Pancreas (tissue), 10 donors: ENCODE measurements at regions not wholly inside any gene's neighbourhood (a gene's known extent, or its start where the extent isn't known, plus 50 kb on each side); places are given as distances from the start of the nearest gene placed in this dataset.

Experiments
- ATAC-seq, 4 donors: fragments of 200-7000 bp; cut with Tn5 transposase; one replicate each; pipeline versions ENCODE4 v1.8.0 to v1.9.1; 2020; ENCODE audit warnings: mild to moderate bottlenecking in 4 of 4, moderate library complexity in 4 of 4
- DNase-seq, 6 donors: peaks; one replicate each; pipeline ENCODE4 v3.0.0-alpha.2; 2020
- FAIRE-seq: peaks from 2 replicates; lab custom pipeline; 2012; peaks lifted over from hg19 to GRCh38; lab: Jason Lieb, UNC
- H3K27ac ChIP-seq, 4 donors: fragments of 200-600 bp; sonication (generic); 1 replicate in 3 of 4; 2 replicates in 1 of 4; pipeline versions ENCODE4 v1.5.0 to v1.8.0; 2020
- H3K27me3 ChIP-seq, 4 donors: fragments of 200-600 bp; one replicate each; pipeline ENCODE4 v1.8.0; 2021
- H3K36me3 ChIP-seq, 3 donors: fragments of 200-600 bp; sonication (generic) in 1 of 3; one replicate each; pipeline versions ENCODE4 v1.5.0 to v1.8.0; 2020 to 2021
- H3K4me1 ChIP-seq, 3 donors: fragments of 200-600 bp; one replicate each; pipeline ENCODE4 v1.8.0; 2021
- H3K4me3 ChIP-seq, 4 donors: fragments of 200-600 bp; sonication (generic) in 2 of 4; one replicate each; pipeline versions ENCODE4 v1.5.0 to v1.8.0; 2020 to 2021
- H3K9me3 ChIP-seq, 4 donors: fragments of 200-600 bp; one replicate each; pipeline ENCODE4 v1.8.0; 2021
- WGBS, 2 donors: extraction: QIAGEN DNeasy Blood & Tissue Kit; methylation state at CpG; one replicate each; pipeline ENCODE4 v1.1.7; 2013; 5-methylcytosine and 5-hydroxymethylcytosine counted together
- intact Hi-C, 3 donors: fragments of 100-400 bp; cut with DNase I; formaldehyde crosslinking; loops; one replicate each; pipeline versions ENCODE4 v1.11.1 to v1.14.2; 2022
- TF ChIP-seq, protein P1 (sequence below), 4 donors: fragments of 200-600 bp; sonication (generic) in 3 of 4; IDR thresholded peaks; one replicate each; pipeline versions ENCODE4 v1.5.0 to v1.8.0; 2021; ENCODE audit warnings: antibody characterized with exemption in 4 of 4
- donor health status: healthy with polysubstance abuse.
- donor health status: DM: no; HTN: no; CAD: no; lungs with moderate emphysema.
- donor health status: DM: no; HTN: no; CAD: no.
- donor health status: control.
- donor health status: control.
- donor health status: Bipolar disorder and iron deficiency.
- donor health status: DM: yes; HTN: yes; CAD: no.
- donor health status: DM: no; HTN: no; CAD: no.
- donor health status: DM: no; HTN: no; CAD: no.
- donor health status: DM: yes; HTN: yes; CAD: no.

DNA sequence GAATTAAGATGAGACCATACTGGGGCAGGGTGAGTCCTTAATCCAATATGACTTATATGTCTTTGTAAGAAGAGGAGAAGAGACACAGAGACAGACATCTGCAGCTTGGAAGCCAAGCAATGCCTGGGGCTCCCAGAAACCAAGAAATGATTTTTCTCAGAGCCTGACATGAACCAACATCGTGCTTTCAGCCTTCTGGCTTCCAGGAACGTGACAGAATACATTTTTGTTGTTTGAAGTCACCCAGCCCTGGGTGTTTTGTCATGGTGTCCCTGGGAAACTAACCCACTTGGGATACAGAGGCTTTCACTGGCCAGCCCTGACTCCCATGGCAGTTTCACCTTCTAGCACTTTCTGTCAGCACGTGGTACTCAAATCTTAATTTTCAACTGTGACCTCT lies 95.3 kb upstream of the SLC10A2 start:
- intact Hi-C loops: no loop called here
- TF ChIP-seq, protein P1, sequence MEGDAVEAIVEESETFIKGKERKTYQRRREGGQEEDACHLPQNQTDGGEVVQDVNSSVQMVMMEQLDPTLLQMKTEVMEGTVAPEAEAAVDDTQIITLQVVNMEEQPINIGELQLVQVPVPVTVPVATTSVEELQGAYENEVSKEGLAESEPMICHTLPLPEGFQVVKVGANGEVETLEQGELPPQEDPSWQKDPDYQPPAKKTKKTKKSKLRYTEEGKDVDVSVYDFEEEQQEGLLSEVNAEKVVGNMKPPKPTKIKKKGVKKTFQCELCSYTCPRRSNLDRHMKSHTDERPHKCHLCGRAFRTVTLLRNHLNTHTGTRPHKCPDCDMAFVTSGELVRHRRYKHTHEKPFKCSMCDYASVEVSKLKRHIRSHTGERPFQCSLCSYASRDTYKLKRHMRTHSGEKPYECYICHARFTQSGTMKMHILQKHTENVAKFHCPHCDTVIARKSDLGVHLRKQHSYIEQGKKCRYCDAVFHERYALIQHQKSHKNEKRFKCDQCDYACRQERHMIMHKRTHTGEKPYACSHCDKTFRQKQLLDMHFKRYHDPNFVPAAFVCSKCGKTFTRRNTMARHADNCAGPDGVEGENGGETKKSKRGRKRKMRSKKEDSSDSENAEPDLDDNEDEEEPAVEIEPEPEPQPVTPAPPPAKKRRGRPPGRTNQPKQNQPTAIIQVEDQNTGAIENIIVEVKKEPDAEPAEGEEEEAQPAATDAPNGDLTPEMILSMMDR (IDR thresholded peaks at IDR 0.05): no peak
- no peaks in the 10 kb centered on the region for H3K4me1 ChIP-seq
- ATAC-seq (no peak), DNase-seq (no peak), FAIRE-seq (no peak)
- H3K4me3 ChIP-seq: no peak overlapping the region
- H3K36me3 ChIP-seq: no peaks in the 10 kb centered on the region
- H3K9me3 ChIP-seq: no peaks in the 10 kb centered on the region
- 29 to 46% methylated on average over 3 of the region's 3 CpGs for WGBS, 2 donors
- H3K27ac ChIP-seq: no peak overlapping the region
- H3K27me3 ChIP-seq: no peaks in the 10 kb centered on the region

GRCh38 chr13:103157434-103158145 lies 91.4 kb upstream of the SLC10A2 start:
- H3K4me1 ChIP-seq: no peaks in the 10 kb centered on the region
- WGBS, 2 donors: 17% methylated on average over 2 of the region's 2 CpGs
- intact Hi-C loops: no loop called here

GRCh38 chr13:103157016-103157415 lies 90.8 kb upstream of the SLC10A2 start:
- 41 to 49% methylated on average over 3 of the region's 3 CpGs for WGBS, 2 donors
- DNase-seq (no peak), FAIRE-seq (no peak), ATAC-seq (no peak)
- H3K4me3 ChIP-seq: no peak overlapping the region
- H3K36me3 ChIP-seq: no peaks in the 10 kb centered on the region
- no peaks in the 10 kb centered on the region for H3K9me3 ChIP-seq
- intact Hi-C loops: no loop called here
- no peaks in the 10 kb centered on the region for H3K27me3 ChIP-seq
- no peak overlapping the region for H3K27ac ChIP-seq
- H3K4me1 ChIP-seq: no peaks in the 10 kb centered on the region
- TF ChIP-seq, protein P1 (IDR thresholded peaks at IDR 0.05): no peak

More at GRCh38 chr13:103157434-103158145, 91.4 kb upstream of the SLC10A2 start:
- Histone ChIP-seq H3K9me3 (no peaks in the 10 kb centered on the region), H3K4me3 (no peak overlapping the region), H3K27me3 (no peaks in the 10 kb centered on the region), H3K36me3 (no peaks in the 10 kb centered on the region), H3K27ac (no peak overlapping the region)
- no peak for DNase-seq
- FAIRE-seq: no peak
- no peak for ATAC-seq
- TF ChIP-seq, protein P1 (IDR thresholded peaks at IDR 0.05): no peak

DNA sequence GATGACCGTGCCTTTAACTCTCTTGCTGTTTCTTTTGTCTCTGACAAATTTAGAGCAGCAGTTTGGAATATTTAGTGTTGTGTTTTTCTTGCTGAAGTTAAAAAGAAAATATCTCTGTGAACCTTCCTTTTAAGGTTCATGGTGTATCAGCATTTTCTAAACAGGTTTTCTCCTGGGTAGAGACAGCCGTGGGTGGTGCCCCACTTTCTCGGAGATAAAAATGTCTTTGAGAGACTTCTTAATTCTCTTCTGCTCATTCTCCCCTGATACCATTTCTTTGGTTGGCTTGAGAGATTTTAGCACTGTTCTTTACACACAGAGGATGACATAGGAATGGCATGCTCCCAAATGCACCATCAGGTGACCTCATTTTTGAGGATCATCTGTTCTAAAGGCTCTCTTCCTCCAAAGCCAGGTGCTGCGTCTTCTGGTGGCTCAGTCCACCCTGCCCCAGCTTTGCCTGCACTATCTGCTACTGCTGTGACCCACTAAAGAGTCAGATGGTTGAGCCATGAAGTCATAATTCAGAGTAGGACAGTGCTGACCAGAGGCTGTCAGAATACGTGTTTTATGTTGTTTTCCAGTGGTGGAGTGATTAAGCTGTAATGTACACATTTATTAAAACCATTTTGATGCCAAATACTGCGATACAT lies 90.3 kb upstream of the SLC10A2 start:
- no peak overlapping the region for H3K27ac ChIP-seq
- no peak overlapping the region for H3K4me3 ChIP-seq
- no peak for DNase-seq
- ATAC-seq: no peak
- WGBS, 2 donors: 49 to 57% methylated on average over 6 of the region's 6 CpGs
- H3K27me3 ChIP-seq: no peaks in the 10 kb centered on the region
- TF ChIP-seq, protein P1 (IDR thresholded peaks at IDR 0.05): no peak
- no peaks in the 10 kb centered on the region for H3K9me3 ChIP-seq
- no peak for FAIRE-seq
- no peaks in the 10 kb centered on the region for H3K36me3 ChIP-seq
- intact Hi-C loops: no loop called here
- no peaks in the 10 kb centered on the region for H3K4me1 ChIP-seq

DNA sequence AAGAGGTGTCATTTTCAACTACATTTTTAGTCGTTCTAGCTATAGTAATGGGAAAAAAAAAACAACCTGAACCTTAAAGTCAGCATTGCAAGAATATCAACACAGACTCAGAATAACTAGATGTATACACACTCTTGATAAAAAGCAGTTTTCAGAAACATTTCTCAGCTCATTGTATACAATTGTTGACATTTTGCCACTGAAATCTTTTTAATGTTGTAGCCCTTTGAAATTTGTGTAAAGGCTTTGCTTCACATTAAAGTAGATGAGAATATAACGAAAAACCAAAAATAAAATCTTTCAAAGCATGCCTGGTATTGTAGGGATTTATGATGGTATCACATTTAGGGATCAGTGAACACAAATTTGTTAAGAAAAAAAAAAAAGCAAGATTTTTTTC lies 87.2 kb upstream of the SLC10A2 start:
- intact Hi-C loops: no loop called here
- 51 to 64% methylated on average over 2 of the region's 2 CpGs for WGBS, 2 donors
- Histone ChIP-seq H3K9me3 (no peaks in the 10 kb centered on the region), H3K27ac (no peak overlapping the region), H3K36me3 (no peaks in the 10 kb centered on the region), H3K4me1 (no peaks in the 10 kb centered on the region), H3K27me3 (no peaks in the 10 kb centered on the region), H3K4me3 (no peak overlapping the region)
- FAIRE-seq (no peak), DNase-seq (no peak), ATAC-seq (no peak)
- TF ChIP-seq, protein P1 (IDR thresholded peaks at IDR 0.05): no peak
